ENCODE measurements at regions not wholly inside any gene's neighbourhood (a gene's known extent, or its start where the extent isn't known, plus 50 kb on each side); places are given as distances from the start of the nearest gene placed in this dataset.
A peak's percentile ranks its signal among the peaks of the same experiment; 100 is the strongest.

DNA sequence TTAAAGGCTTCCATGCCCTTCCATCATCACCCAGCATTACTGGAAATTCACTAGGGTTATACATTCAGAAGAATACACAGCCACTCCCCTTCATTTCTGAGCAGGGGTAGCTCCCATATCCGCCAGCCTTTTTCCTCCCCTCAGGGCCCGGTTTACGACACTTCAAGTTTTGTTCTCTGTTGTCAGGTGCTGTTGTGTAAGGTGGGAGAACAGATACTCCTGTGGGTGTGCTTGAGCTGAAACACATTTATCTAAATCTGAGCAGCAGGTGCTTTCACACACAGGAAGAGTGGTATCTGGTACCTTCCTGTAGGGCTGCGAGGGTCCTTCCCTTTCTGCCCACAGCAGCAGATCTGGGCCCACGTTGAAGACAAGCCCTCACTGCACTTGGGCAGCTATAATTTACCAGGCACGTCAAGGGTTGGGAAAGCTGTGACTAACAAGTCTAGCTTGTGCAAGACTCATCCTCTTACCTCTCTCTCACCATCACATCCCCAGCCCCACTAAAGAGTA is 215.8 kb upstream of the RREB1 start:
- no peak overlapping the region for H3K4me2 ChIP-seq
- no peak for DNase-seq (ENCODE audit: low spot score)
- H2AFZ ChIP-seq: no peak overlapping the region
- H3K4me3 ChIP-seq: no peak overlapping the region
- H4K20me1 ChIP-seq (ENCODE audit: insufficient read depth, poor library complexity, severe bottlenecking): no peaks in the 10 kb centered on the region
- no peaks in the 10 kb centered on the region for H3K9me3 ChIP-seq (ENCODE audit: low read depth)
- peak overlapping the region; percentile 11 for H3K27ac ChIP-seq
- H3K27me3 ChIP-seq: no peaks in the 10 kb centered on the region
- no peaks in the 10 kb centered on the region for H3K9me2 ChIP-seq (replicated peaks; ENCODE audit: insufficient read depth)
- WGBS (ENCODE audit: low lambda C conversion rate, missing lambda C conversion rate): 73% methylated on average over 6 of the region's 6 CpGs
- H3K79me2 ChIP-seq: no peaks in the 10 kb centered on the region
- TF ChIP-seq EZH2phosphoT487 (IDR thresholded peaks at IDR 0.05; ENCODE audit: low read depth, severe bottlenecking, unreplicated experiment) (no peak), EZH2 (IDR thresholded peaks at IDR 0.05; ENCODE audit: borderline replicate concordance) (no peak)
- TF ChIP-seq, protein P1, sequence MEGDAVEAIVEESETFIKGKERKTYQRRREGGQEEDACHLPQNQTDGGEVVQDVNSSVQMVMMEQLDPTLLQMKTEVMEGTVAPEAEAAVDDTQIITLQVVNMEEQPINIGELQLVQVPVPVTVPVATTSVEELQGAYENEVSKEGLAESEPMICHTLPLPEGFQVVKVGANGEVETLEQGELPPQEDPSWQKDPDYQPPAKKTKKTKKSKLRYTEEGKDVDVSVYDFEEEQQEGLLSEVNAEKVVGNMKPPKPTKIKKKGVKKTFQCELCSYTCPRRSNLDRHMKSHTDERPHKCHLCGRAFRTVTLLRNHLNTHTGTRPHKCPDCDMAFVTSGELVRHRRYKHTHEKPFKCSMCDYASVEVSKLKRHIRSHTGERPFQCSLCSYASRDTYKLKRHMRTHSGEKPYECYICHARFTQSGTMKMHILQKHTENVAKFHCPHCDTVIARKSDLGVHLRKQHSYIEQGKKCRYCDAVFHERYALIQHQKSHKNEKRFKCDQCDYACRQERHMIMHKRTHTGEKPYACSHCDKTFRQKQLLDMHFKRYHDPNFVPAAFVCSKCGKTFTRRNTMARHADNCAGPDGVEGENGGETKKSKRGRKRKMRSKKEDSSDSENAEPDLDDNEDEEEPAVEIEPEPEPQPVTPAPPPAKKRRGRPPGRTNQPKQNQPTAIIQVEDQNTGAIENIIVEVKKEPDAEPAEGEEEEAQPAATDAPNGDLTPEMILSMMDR (IDR thresholded peaks at IDR 0.05; ENCODE audit: poor library complexity): no peak
- no peaks in the 10 kb centered on the region for H3K36me3 ChIP-seq (replicated peaks; ENCODE audit: insufficient read depth, low read depth)
- H3K4me1 ChIP-seq (ENCODE audit: insufficient read depth): peaks cover 4% of the 10 kb centered on the region

DNA sequence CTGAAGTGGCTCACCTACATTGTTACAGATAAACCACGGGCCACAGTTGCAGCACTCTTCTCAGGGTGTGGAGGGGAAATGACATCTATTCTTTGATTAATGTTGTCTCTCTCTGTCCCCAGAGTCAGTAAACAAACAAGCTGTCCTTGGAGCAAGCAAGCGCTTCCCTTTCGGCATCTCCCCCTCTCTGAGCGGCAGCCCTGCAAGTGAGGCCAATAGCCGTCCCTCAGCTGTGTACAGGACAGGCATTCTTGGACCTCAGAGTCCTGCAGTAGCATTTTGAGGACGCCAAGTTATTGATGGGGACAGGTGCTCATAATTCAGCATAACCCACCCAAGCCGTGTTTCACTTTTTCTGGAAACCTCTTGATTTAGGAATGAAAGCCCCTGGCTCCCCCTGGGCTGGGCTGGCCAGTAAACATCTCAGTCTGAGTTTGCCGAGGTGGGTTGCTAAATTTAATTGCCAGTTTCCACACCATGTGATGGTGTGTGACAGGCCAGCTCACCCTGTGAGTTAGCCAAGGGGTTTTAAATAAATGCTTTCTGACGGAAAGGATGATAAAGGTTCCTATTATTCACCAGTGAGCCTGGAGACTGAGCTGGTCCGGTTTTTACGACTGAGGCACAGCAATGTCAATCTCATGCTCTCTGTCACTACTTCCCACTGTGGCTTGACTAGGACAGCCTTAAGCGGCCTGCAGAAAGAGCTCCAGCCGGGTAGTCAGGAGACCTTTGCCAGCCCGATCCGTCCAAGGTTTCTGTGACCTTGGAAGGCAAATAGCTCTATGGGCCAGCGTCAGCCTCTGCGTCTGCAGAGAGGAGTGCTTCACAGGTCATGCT is 214.8 kb upstream of the RREB1 start:
- H2AFZ ChIP-seq: no peak overlapping the region
- TF ChIP-seq EZH2 (IDR thresholded peaks at IDR 0.05; ENCODE audit: borderline replicate concordance) (no peak), EZH2phosphoT487 (IDR thresholded peaks at IDR 0.05; ENCODE audit: low read depth, severe bottlenecking, unreplicated experiment) (no peak)
- TF ChIP-seq, protein P1 (IDR thresholded peaks at IDR 0.05; ENCODE audit: poor library complexity): no peak
- H3K79me2 ChIP-seq: no peaks in the 10 kb centered on the region
- 79% methylated on average over 16 of the region's 17 CpGs for WGBS (ENCODE audit: low lambda C conversion rate, missing lambda C conversion rate)
- no peaks in the 10 kb centered on the region for H4K20me1 ChIP-seq (ENCODE audit: insufficient read depth, poor library complexity, severe bottlenecking)
- no peaks in the 10 kb centered on the region for H3K27me3 ChIP-seq
- no peaks in the 10 kb centered on the region for H3K9me2 ChIP-seq (replicated peaks; ENCODE audit: insufficient read depth)
- no peak overlapping the region for H3K27ac ChIP-seq
- no peaks in the 10 kb centered on the region for H3K9me3 ChIP-seq (ENCODE audit: low read depth)
- H3K4me2 ChIP-seq: no peak overlapping the region
- H3K4me1 ChIP-seq (ENCODE audit: insufficient read depth): peaks cover 4% of the 10 kb centered on the region
- H3K36me3 ChIP-seq (replicated peaks; ENCODE audit: insufficient read depth, low read depth): no peaks in the 10 kb centered on the region
- no peak for DNase-seq (ENCODE audit: low spot score)
- H3K4me3 ChIP-seq: no peak overlapping the region

DNA sequence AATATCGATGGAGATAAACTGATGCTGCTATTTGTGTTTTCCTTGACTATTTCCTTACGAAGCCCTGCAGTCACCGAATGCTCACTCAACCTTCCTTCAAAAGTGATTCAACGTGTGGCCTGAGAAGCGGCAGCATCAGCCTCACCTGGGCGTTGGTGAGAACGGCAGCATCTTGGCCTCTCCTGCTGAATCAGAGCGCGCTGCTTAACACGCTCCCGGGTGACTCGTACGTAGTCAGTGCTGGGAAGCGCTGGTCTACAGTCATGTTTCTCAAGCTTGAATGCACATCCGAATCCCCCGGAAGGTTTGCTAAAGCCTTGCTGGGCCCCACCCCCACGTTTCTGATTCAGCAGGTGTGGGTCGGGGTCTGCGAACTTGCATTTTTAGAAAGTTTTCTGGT is 214.1 kb upstream of the RREB1 start:
- WGBS (ENCODE audit: low lambda C conversion rate, missing lambda C conversion rate): 77% methylated on average over 19 of the region's 19 CpGs
- Histone ChIP-seq H2AFZ (no peak overlapping the region), H3K79me2 (no peaks in the 10 kb centered on the region), H3K4me2 (no peak overlapping the region), H3K9me2 (replicated peaks; ENCODE audit: insufficient read depth) (no peaks in the 10 kb centered on the region), H3K27me3 (no peaks in the 10 kb centered on the region), H4K20me1 (ENCODE audit: insufficient read depth, poor library complexity, severe bottlenecking) (no peaks in the 10 kb centered on the region), H3K4me1 (ENCODE audit: insufficient read depth) (peaks cover 4% of the 10 kb centered on the region), H3K9me3 (ENCODE audit: low read depth) (no peaks in the 10 kb centered on the region), H3K36me3 (replicated peaks; ENCODE audit: insufficient read depth, low read depth) (no peaks in the 10 kb centered on the region), H3K4me3 (no peak overlapping the region), H3K27ac (no peak overlapping the region)
- TF ChIP-seq EZH2 (IDR thresholded peaks at IDR 0.05; ENCODE audit: borderline replicate concordance) (no peak), EZH2phosphoT487 (IDR thresholded peaks at IDR 0.05; ENCODE audit: low read depth, severe bottlenecking, unreplicated experiment) (no peak)
- TF ChIP-seq, protein P1 (IDR thresholded peaks at IDR 0.05; ENCODE audit: poor library complexity): no peak
- no peak for DNase-seq (ENCODE audit: low spot score)
